ENCODE measurements at regions not wholly inside any gene's neighbourhood (a gene's known extent, or its start where the extent isn't known, plus 50 kb on each side); places are given as distances from the start of the nearest gene placed in this dataset.
"Not testable (repeated sequence)": the region's sequence is repeated elsewhere in the genome, so short reads cannot be mapped to it uniquely, and the experiment has no call there.

DNA sequence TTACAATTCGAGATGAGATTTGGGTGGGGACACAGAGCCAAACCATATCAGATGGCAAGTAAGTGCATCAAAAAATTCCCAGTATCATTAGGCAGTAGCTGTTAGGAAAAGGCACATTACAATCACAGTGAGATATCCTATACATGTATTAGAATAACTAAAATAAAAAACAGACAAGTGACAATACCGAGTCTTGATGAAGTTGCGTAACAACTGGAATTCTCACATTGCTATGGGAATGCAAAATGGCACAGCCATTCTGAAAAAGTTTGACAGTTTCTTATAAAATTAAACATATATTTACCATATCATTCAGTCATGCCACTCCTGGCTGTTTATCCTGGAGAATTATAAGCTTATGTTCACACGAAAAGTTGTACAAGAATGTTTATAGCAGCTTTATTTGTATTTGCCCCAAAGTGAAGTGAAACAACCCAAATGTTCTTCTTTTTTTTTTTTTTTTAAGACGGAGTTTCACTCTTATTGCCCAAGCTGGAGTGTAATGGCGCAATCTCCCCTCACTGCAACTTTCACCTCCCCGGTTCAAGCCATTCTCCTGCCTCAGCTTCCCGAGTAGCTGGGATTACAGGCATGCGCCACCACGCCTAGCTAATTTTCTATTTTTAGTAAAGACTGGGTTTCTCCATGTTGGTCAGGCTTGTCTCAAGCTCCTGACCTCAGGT is 93.1 kb upstream of the TLE1 start:
- no peak for DNase-seq (ENCODE audit: low read depth in 1 of 2, low spot score in 1 of 2)
- in situ Hi-C loops (cut with HindIII; ENCODE audit: low pct_unique_long_range_greater_than_20kb, low sequenced_read_pairs) = no loop called here
- TF ChIP-seq JUND (IDR thresholded peaks at IDR 0.05; ENCODE audit: low read depth) = no peak

DNA sequence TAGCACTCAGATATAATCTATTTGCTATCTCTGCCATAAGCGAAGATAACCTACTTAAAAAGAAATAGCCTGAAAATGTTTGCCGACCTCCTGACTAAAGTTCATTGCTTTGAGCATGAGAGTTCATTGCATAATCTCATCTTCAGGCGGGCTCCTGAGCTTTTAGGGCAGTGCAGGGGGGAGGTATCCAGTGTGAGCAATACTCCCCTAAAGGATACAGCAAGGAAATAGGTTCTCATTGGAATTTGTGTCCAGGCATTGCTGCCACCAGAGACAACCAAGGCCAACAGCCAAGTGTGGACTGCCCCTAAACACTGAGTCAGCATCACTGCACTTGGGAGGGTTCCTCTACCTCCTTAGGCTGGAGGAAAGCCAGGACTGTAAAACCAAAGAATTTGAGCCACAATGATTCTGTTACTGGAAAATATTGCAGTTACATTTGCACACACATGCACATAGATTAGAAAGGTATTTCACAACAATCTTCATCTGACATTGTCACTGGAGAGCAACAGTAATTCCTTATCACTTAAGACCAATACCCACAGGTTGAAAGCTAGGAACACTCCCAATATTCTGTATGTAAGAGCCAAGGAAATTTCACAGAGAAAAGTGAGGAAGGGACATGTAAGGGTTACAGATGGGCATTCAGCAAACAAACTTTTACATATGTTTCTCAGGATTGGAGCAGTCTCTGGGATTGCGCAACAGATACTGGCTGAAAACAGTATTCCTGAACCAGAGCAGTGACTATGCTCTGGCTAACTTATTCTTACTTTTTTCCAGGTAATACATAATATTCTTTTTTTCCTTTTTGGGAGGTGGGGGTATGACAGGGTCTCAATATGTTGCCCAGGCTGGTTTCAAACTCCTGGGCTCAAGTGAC is 98.6 kb upstream of the TLE1 start:
- in situ Hi-C loops (cut with HindIII; ENCODE audit: low pct_unique_long_range_greater_than_20kb, low sequenced_read_pairs) = no loop called here
- no peak for TF ChIP-seq JUND (IDR thresholded peaks at IDR 0.05; ENCODE audit: low read depth)
- no peak for DNase-seq (ENCODE audit: low read depth in 1 of 2, low spot score in 1 of 2)

DNA sequence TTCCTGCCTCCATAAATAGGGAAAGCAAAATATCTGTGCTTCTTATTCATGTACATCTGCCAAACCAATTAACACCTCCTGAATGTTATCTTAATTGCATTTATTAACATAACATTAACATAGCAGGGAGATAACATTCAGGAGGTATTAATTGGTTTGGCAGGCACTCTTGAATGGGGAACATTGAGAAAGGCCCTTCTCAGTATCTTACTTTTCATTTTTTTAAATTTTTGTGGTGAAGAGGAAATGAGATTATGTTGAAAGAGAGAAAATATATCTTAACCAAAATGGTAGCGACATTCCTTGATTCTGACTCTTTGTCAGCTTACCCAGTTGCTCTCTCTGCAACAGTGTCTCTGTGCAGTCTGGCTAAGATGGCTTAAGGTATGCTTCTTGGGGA is 100.4 kb upstream of the TLE1 start:
- TF ChIP-seq JUND (IDR thresholded peaks at IDR 0.05; ENCODE audit: low read depth) = no peak
- DNase-seq (ENCODE audit: low read depth in 1 of 2, low spot score in 1 of 2) = no peak
- in situ Hi-C loops (cut with HindIII; ENCODE audit: low pct_unique_long_range_greater_than_20kb, low sequenced_read_pairs) = no loop called here

DNA sequence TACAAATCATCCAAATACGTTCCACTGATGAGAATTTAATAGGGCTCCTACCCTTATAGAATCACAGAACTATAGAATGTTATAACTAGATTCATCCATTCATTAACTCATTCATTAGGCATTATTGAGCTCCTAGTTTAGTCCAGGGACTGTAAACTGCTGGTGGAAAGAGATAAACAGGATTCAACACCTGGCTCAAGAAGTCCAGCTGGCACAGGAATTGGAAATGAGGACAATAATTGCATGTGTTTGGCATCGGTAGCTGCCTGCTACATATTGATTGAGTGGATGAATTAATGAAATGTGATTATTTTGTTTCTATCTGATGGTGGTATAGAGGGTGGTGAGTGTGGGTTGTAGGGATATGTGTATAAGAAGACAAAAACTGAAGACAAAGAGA is 100.8 kb upstream of the TLE1 start:
- no peak for TF ChIP-seq JUND (IDR thresholded peaks at IDR 0.05; ENCODE audit: low read depth)
- in situ Hi-C loops (cut with HindIII; ENCODE audit: low pct_unique_long_range_greater_than_20kb, low sequenced_read_pairs) = no loop called here
- DNase-seq (ENCODE audit: low read depth in 1 of 2, low spot score in 1 of 2) = no peak

DNA sequence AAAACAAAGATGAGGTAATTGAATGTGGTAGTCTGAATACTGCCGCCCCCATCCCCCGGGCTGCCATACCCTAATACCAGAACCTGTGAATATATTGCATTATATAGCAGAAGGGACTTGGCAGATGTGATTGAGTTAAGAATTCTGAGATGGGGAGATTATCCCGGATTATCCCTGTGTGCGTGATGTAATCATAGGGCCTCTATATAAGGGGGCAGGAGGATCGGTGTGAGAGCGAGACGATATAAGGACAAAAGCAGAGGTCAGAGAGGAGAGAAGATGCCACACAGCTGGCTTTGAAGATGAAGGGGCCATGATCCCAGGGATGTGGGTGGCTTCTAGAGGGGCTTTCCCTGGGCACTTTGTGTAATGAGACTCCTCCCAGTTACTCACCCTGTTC is 101.7 kb upstream of the TLE1 start:
- no peak for DNase-seq (ENCODE audit: low read depth in 1 of 2, low spot score in 1 of 2)
- TF ChIP-seq JUND (IDR thresholded peaks at IDR 0.05; ENCODE audit: low read depth) = no peak
- in situ Hi-C loops (cut with HindIII; ENCODE audit: low pct_unique_long_range_greater_than_20kb, low sequenced_read_pairs) = no loop called here

DNA sequence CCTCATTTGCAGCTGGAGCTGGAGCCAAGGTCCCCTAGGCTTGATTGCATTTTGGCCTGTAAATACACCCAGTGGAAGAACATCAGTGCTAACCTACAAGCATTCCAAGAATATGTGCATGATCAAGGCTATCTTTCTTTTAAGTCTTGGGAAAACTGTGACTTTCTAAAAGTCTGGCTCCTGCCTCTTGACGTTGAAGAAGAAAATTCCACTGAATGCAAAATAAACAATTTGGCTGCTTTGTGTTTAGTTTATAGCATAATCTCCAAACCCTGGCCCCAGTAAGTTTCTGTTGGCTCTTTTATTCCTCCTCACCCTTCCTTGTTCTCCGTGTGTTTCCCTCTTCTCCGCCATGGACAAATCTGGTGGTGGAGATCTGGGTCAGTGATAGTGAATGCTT is 109.3 kb upstream of the TLE1 start:
- DNase-seq (ENCODE audit: low read depth in 1 of 2, low spot score in 1 of 2) = no peak
- in situ Hi-C loops (cut with HindIII; ENCODE audit: low pct_unique_long_range_greater_than_20kb, low sequenced_read_pairs) = no loop called here

DNA sequence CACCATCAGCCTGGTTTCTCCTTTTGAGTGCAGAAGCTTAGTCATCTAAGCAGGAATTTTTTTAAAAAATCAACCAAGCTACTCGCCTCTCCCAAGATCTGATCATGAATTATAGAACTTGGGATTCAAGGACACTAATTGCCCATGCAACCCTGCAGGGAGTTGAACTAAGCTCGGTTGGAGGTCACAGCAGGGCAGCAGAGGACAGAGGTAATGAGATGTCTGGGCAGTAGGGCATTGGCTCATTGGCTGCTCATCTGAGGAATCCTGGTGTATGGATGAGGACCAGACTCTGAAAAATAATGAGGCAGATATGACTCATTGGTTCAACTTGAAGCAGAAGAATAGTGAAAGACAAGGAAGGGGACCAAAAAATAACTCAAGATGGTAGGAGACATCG is 111.8 kb upstream of the TLE1 start:
- no peak for DNase-seq (ENCODE audit: low read depth in 1 of 2, low spot score in 1 of 2)
- no peak for TF ChIP-seq JUND (IDR thresholded peaks at IDR 0.05; ENCODE audit: low read depth)
- in situ Hi-C loops (cut with HindIII; ENCODE audit: low pct_unique_long_range_greater_than_20kb, low sequenced_read_pairs) = no loop called here

More for the DNA sequence above, 109.3 kb upstream of the TLE1 start:
- no peak for TF ChIP-seq JUND (IDR thresholded peaks at IDR 0.05; ENCODE audit: low read depth)

DNA sequence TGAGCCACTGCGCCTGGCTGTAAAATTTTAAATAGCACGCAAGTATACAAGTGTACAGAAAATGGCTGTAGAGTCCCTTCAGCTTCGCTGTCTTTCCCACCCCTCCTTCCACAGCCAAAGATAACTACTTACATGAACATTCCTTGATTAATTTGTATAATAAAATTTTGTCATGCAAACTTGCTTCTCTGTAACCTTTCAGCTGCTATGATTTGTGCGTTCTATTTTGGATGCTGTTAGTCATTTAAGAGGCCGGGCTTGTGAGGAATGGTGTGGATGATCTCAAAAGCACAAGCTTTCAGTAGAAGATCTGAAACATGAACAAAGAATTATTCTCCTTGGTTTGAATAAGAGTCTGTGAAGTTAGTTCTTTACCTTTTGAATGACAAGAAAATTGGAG is 115.0 kb upstream of the TLE1 start:
- in situ Hi-C loops (cut with HindIII; ENCODE audit: low pct_unique_long_range_greater_than_20kb, low sequenced_read_pairs) = no loop called here
- TF ChIP-seq JUND (IDR thresholded peaks at IDR 0.05; ENCODE audit: low read depth) = no peak
- DNase-seq (ENCODE audit: low read depth in 1 of 2, low spot score in 1 of 2) = no peak

DNA sequence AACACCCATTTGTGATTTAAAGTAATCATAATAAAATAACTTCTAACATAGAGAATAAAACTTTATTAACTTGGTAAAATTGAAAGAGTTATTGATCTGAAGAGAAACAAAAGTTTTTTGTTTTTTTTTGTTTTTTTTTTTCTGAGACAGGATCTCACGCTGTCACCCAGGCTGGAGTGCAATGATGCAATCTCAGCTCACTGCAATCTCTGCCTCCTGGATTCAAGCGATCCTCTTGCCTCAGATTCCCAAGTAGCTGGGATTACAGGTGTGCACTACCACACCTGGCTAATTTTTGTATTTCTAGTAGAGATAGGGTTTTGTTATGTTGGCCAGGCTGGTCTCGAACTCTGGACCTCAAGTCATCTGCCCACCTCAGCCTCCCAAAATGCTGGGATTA is 116.5 kb upstream of the SPATA31D4 start:
- DNase-seq (ENCODE audit: low read depth in 1 of 2, low spot score in 1 of 2); in situ Hi-C loops (cut with HindIII; ENCODE audit: low pct_unique_long_range_greater_than_20kb, low sequenced_read_pairs): not testable (repeated sequence)

DNA sequence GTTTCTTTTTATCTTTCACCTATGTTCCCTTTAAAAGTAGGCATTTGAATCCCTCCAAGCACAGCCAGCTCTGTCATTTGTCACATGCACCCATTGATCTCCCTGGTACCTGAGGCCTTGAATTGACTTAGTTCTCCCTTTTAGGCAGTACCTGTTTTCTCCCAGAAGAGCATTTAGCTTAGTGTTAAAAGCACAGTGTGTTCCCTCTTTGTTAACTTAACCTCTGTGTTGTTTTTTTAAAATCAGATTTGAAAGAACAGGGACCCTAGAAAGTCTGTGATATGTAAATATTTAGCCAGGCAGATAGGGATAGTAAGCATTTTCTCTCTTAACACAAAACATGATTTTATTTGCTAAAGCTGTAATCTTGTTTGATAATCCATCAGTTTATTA is 113.8 kb upstream of the SPATA31D4 start:
- TF ChIP-seq JUND (IDR thresholded peaks at IDR 0.05; ENCODE audit: low read depth) = no peak
- no peak for DNase-seq (ENCODE audit: low read depth in 1 of 2, low spot score in 1 of 2)
- in situ Hi-C loops (cut with HindIII; ENCODE audit: low pct_unique_long_range_greater_than_20kb, low sequenced_read_pairs) = no loop called here

DNA sequence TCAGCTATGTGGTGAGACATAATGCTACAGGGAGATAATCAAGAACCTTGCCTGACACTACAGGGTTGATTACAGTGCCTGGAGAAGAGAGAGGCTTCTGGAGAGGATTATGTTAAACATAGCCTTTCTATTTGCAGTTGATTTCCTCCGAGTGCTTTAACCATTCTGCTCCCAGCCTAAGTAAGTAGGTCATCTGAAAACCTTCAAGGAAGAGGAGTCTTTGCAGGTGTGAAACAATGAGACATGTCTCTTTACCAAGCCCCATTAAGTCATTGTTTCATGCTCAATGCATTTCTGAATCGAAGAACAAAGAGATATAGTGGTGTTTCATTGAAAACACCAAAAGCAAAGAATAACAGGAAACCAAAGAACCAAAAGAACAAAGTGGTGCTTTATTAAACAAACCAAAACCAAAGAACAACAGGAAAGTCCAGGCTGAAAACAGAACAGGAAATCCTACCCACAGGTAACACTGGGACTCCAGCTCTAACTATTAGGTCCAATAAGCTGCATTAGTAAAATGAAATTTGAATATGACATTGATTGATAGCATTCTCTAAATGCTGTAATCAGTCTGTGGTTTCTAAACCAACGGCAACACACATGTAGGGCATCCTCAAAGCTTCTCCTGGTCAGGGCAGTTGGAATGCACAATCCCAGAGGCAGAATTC is 113.3 kb upstream of the SPATA31D4 start:
- in situ Hi-C loops (cut with HindIII; ENCODE audit: low pct_unique_long_range_greater_than_20kb, low sequenced_read_pairs) = no loop called here
- DNase-seq (ENCODE audit: low read depth in 1 of 2, low spot score in 1 of 2) = no peak
- no peak for TF ChIP-seq JUND (IDR thresholded peaks at IDR 0.05; ENCODE audit: low read depth)

DNA sequence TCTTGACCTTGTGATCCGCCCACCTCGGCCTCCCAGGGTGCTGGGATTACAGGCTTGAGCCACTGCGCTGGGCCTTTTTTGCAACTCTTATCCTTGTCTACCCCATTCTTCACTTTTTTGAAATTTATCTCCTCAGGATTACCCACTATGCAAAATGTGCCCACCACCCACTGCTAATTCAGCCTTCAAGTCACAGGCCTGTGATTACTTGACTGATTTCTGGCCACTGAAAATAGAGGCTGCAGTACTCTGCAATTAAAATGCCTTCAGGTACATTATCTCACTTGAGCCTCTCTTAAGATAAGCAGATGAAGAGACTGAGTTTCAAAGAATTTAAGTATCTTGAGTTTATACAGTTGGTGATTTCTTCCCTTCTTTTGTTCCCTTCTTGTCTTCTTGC is 112.4 kb upstream of the SPATA31D4 start:
- in situ Hi-C loops (cut with HindIII; ENCODE audit: low pct_unique_long_range_greater_than_20kb, low sequenced_read_pairs) = no loop called here
- no peak for DNase-seq (ENCODE audit: low read depth in 1 of 2, low spot score in 1 of 2)
- TF ChIP-seq JUND (IDR thresholded peaks at IDR 0.05; ENCODE audit: low read depth) = no peak

DNA sequence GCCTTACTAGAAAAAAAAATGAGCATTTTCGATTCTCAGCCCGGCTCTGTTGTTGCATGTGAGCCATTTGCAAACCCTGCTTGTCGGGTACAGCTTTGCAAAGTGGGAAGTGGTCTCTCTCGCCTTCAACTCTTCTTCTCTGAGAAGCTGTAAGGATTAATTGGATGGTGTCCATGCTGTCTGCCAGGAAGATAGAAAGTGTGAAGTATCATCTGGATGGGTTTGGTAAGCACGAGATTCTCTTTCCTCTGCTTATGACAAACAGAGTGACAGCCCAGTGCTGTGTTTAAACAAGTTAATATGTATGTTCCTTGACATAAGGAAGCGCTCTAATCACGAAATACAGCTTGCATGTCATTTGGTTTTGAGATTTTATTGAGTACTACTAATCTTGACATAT is 109.1 kb upstream of the SPATA31D4 start:
- no peak for DNase-seq (ENCODE audit: low read depth in 1 of 2, low spot score in 1 of 2)
- in situ Hi-C loops (cut with HindIII; ENCODE audit: low pct_unique_long_range_greater_than_20kb, low sequenced_read_pairs) = no loop called here
- no peak for TF ChIP-seq JUND (IDR thresholded peaks at IDR 0.05; ENCODE audit: low read depth)

Measured in T47D (cell line).